ENCODE measurements at regions not wholly inside any gene's neighbourhood (a gene's known extent, or its start where the extent isn't known, plus 50 kb on each side); places are given as distances from the start of the nearest gene placed in this dataset.

GRCh38 chr14:104362761-104363605, 216.6 kb upstream of the C14orf180 start:
- TF ChIP-seq CTCF (IDR thresholded peaks at IDR 0.05) (no peak), POLR2A (IDR thresholded peaks at IDR 0.05) (no peak)

Data from adrenal gland (tissue), 5 donors.